CD8-positive, alpha-beta memory T cell (primary cell): ENCODE measurements at regions not wholly inside any gene's neighbourhood (a gene's known extent, or its start where the extent isn't known, plus 50 kb on each side); places are given as distances from the start of the nearest gene placed in this dataset.
"Not testable (repeated sequence)": the region's sequence is repeated elsewhere in the genome, so short reads cannot be mapped to it uniquely, and the experiment has no call there.

ENCODE experiments used
- CTCF ChIA-PET: fragments of 350-600 bp; sonication (Branson Sonifier 250); formaldehyde crosslinking; loops from one replicate; lab custom pipeline; 2021; ENCODE audit warnings: antibody characterized with exemption; lab: Charles Lee
- POLR2A ChIA-PET: fragments of 350-600 bp; sonication (Branson Sonifier 250); formaldehyde crosslinking; loops from one replicate; lab custom pipeline; 2021; ENCODE audit warnings: antibody characterized with exemption; lab: Charles Lee
- DNase-seq, 5 donors: peaks; one replicate each; pipeline versions ENCODE4 v3.0.0 to v3.0.0-alpha.2; 2020 to 2022; ENCODE audit warnings: mixed read lengths in 1 of 5
- H3K27ac ChIP-seq: one replicate; pipeline ENCODE4 v1.7.0; 2013; ENCODE audit warnings: low read depth, mild to moderate bottlenecking, low read length, moderate library complexity
- H3K27me3 ChIP-seq: 2 replicates; pipeline ENCODE4 v1.7.0; 2013; ENCODE audit warnings: low read length, mild to moderate bottlenecking; ENCODE audit not compliant: insufficient read depth, poor library complexity, severe bottlenecking
- H3K36me3 ChIP-seq: 2 replicates; pipeline ENCODE4 v1.7.0; 2013; ENCODE audit warnings: mild to moderate bottlenecking, low read length, moderate library complexity; ENCODE audit not compliant: insufficient read depth
- H3K4me1 ChIP-seq: 2 replicates; pipeline ENCODE4 v1.7.0; 2013; ENCODE audit warnings: mild to moderate bottlenecking, low read length, moderate library complexity; ENCODE audit not compliant: insufficient read depth
- H3K4me3 ChIP-seq: 2 replicates; pipeline ENCODE4 v1.7.0; 2013; ENCODE audit warnings: mild to moderate bottlenecking, low read length
- H3K9me3 ChIP-seq: 2 replicates; pipeline ENCODE4 v1.7.0; 2013; ENCODE audit warnings: mild to moderate bottlenecking, low read length
- H3K27ac Mint-ChIP-seq, 8 donors: one replicate each; pipeline ENCODE4 v1.8.0; 2020 to 2021; ENCODE audit warnings: mixed read lengths in 8 of 8, mild to moderate bottlenecking in 6 of 8, inconsistent platforms in 3 of 8, moderate library complexity in 3 of 8
- H3K27me3 Mint-ChIP-seq, 2 donors: one replicate each; pipeline ENCODE4 v1.8.0; 2020 to 2021; ENCODE audit warnings: mixed read lengths in 2 of 2, mild to moderate bottlenecking in 1 of 2, moderate library complexity in 1 of 2
- H3K36me3 Mint-ChIP-seq, 3 donors: one replicate each; pipeline ENCODE4 v1.8.0; 2020 to 2021; ENCODE audit warnings: mixed read lengths in 3 of 3, inconsistent platforms in 1 of 3, mild to moderate bottlenecking in 1 of 3
- H3K4me1 Mint-ChIP-seq, 3 donors: one replicate each; pipeline ENCODE4 v1.8.0; 2020 to 2021; ENCODE audit warnings: mixed read lengths in 3 of 3, inconsistent platforms in 1 of 3, mild to moderate bottlenecking in 1 of 3
- H3K4me3 Mint-ChIP-seq, 7 donors: one replicate each; pipeline ENCODE4 v1.8.0; 2020 to 2021; ENCODE audit warnings: mixed read lengths in 7 of 7, mild to moderate bottlenecking in 6 of 7, moderate library complexity in 4 of 7, inconsistent platforms in 2 of 7
- H3K9me3 Mint-ChIP-seq, 5 donors: one replicate each; pipeline ENCODE4 v1.8.0; 2020 to 2022; ENCODE audit warnings: mixed read lengths in 5 of 5, mild to moderate bottlenecking in 3 of 5, moderate library complexity in 2 of 5, inconsistent platforms in 1 of 5

DNA sequence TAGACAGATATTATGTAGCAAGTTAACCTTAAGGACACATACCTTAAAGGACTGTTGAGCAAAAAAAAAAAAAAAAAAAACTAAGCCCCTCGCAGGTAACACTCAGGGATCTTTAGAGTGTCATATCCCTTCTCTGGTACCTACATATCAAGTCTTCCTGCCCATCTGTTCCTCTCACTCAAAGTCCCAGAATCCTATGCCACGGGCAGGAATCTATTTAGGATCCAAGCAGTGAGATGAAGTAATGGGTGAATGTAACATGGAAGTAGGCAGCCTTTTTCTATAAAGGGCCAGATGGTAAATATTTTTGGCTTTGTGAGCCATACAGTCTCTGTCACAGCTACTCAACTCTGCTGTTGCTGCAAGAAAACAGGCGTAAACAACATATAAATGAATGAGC, 496.7 kb downstream of the STK39 start:
- no peak overlapping the region for H3K4me3 Mint-ChIP-seq
- H3K27me3 Mint-ChIP-seq, result peaks cover 2 to 5% of the 10 kb centered on the region in 2 donors

DNA sequence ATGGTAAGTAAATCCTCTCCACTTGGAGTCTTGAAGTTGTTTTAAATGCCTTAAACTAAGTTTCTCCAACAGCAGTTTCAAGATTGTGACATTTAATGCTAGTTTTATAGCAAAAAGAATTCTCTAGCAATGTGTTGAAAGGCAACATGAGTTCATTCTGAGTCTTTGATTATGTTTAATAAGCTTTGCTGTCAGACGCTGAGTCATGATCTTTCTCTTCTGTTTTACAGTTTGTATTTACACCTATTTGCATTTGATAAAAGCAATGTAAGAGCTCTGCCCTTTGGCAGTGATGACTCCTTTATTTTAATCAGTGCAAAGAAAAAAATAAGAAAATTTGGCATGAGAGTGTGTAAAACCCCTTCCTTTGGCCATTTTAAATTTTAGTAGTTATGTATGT, 497.7 kb downstream of the STK39 start:
- Histone ChIP-seq H3K36me3 (no peaks in the 10 kb centered on the region), H3K4me3 (no peak overlapping the region), H3K9me3 (no peaks in the 10 kb centered on the region), H3K4me1 (no peaks in the 10 kb centered on the region), H3K27ac (no peak overlapping the region), H3K27me3 (no peaks in the 10 kb centered on the region)
- Mint-ChIP-seq H3K9me3 (peaks cover 0 to 2% (median 0%) of the 10 kb centered on the region in 5 donors), H3K4me3 (no peak overlapping the region), H3K36me3 (peaks cover 0 to 1% (median 0%) of the 10 kb centered on the region in 3 donors), H3K27ac (no peak overlapping the region), H3K27me3 (peaks cover 2 to 10% of the 10 kb centered on the region in 2 donors), H3K4me1 (no peaks in the 10 kb centered on the region)
- DNase-seq, result no peak
- ChIA-PET POLR2A (no interaction called here), CTCF (no interaction called here)

More for the DNA sequence above, 496.7 kb downstream of the STK39 start:
- no peaks in the 10 kb centered on the region for H3K4me1 ChIP-seq
- H3K36me3 ChIP-seq, result no peaks in the 10 kb centered on the region
- POLR2A ChIA-PET, result no interaction called here
- Mint-ChIP-seq H3K9me3 (peaks cover 0 to 2% (median 0%) of the 10 kb centered on the region in 5 donors), H3K36me3 (no peaks in the 10 kb centered on the region), H3K27ac (no peak overlapping the region), H3K4me1 (no peaks in the 10 kb centered on the region)
- CTCF ChIA-PET, result no interaction called here
- no peak overlapping the region for H3K27ac ChIP-seq
- DNase-seq, result no peak
- H3K9me3 ChIP-seq, result no peaks in the 10 kb centered on the region
- no peaks in the 10 kb centered on the region for H3K27me3 ChIP-seq
- H3K4me3 ChIP-seq, result no peak overlapping the region

DNA sequence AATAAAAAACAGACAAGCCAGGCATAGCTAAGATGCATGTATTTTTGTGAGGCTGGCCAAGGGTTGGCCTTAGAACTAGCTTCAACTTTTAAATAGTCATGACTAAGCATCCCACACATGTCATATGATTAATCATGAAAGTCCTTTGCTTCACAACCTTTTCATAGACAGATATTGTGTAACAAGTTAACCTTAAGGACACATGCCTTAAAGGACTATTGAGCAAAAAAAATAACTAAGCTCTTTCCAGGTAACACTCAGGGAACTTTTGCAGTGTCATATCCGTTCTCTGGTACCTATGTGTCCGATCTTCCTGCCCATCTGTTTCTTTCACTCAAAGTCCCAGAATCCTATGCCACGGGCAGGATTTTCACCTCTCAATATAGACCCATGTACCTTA, 498.4 kb downstream of the STK39 start:
- Mint-ChIP-seq H3K36me3 (peaks cover 0 to 1% (median 0%) of the 10 kb centered on the region in 3 donors), H3K9me3 (peaks cover 0 to 2% (median 0%) of the 10 kb centered on the region in 5 donors), H3K4me3 (no peak overlapping the region), H3K27me3 (peaks cover 2 to 10% of the 10 kb centered on the region in 2 donors), H3K4me1 (no peaks in the 10 kb centered on the region), H3K27ac (no peak overlapping the region)
- Histone ChIP-seq H3K27ac (no peak overlapping the region), H3K9me3 (no peaks in the 10 kb centered on the region), H3K27me3 (no peaks in the 10 kb centered on the region), H3K36me3 (no peaks in the 10 kb centered on the region), H3K4me1 (no peaks in the 10 kb centered on the region), H3K4me3 (no peak overlapping the region)
- POLR2A ChIA-PET, result no interaction called here
- no peak for DNase-seq
- CTCF ChIA-PET, result no interaction called here

DNA sequence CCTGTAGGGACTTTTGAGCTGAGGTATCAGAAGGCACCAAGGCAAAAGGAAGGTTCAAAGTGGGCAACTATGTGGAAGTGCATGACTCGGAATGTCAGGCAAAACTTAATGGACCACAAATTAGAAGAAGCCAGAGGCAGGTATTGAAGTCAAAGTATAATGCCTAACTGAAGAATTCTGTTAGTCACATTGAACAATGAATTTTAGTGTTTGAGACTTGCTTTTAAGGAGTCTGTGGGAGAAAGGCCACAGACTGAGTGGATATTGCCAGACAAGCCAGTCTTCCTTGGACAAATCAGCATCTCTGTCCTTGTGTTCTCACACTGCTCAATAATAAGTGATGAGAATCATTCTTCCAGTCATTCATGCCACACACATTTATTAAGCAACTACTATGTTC, 498.9 kb downstream of the STK39 start:
- Mint-ChIP-seq H3K4me3 (no peak overlapping the region), H3K9me3 (peaks cover 0 to 2% (median 0%) of the 10 kb centered on the region in 5 donors), H3K36me3 (peaks cover 0 to 1% (median 0%) of the 10 kb centered on the region in 3 donors), H3K4me1 (no peaks in the 10 kb centered on the region), H3K27ac (no peak overlapping the region), H3K27me3 (peaks cover 2 to 10% of the 10 kb centered on the region in 2 donors)
- no peak for DNase-seq
- Histone ChIP-seq H3K4me1 (no peaks in the 10 kb centered on the region), H3K36me3 (no peaks in the 10 kb centered on the region), H3K27me3 (no peaks in the 10 kb centered on the region), H3K9me3 (no peaks in the 10 kb centered on the region), H3K4me3 (no peak overlapping the region), H3K27ac (no peak overlapping the region)
- ChIA-PET POLR2A (no interaction called here), CTCF (no interaction called here)

DNA sequence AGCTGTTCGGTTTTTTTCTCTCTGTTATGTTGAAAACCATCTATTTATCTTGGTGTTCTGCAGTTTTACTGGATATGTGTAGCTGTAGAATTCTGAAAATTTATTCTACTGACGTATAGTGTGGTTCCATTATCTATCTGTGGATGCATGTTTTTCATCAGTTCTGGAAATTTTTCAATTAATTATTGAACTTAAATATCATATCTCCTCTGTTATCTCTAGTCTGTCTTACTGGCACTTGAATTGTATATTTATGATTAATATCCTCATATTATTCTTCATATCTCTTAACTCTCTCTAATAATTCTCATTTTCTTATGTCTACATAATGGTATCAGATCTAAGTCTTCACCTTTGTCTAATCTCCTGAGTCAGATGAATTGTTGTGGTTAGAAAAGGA, 501.7 kb downstream of the STK39 start:
- Mint-ChIP-seq H3K4me1 (no peaks in the 10 kb centered on the region), H3K4me3 (no peak overlapping the region), H3K27ac (no peak overlapping the region), H3K27me3 (peaks cover 2 to 5% of the 10 kb centered on the region in 2 donors), H3K36me3 (peaks cover 0 to 1% (median 0%) of the 10 kb centered on the region in 3 donors), H3K9me3 (peaks cover 0 to 4% (median 0%) of the 10 kb centered on the region in 5 donors)
- Histone ChIP-seq H3K4me1 (no peaks in the 10 kb centered on the region), H3K27ac (no peak overlapping the region), H3K27me3 (no peaks in the 10 kb centered on the region), H3K36me3 (no peaks in the 10 kb centered on the region), H3K4me3 (no peak overlapping the region), H3K9me3 (no peaks in the 10 kb centered on the region)
- no peak for DNase-seq
- ChIA-PET CTCF (no interaction called here), POLR2A (no interaction called here)

DNA sequence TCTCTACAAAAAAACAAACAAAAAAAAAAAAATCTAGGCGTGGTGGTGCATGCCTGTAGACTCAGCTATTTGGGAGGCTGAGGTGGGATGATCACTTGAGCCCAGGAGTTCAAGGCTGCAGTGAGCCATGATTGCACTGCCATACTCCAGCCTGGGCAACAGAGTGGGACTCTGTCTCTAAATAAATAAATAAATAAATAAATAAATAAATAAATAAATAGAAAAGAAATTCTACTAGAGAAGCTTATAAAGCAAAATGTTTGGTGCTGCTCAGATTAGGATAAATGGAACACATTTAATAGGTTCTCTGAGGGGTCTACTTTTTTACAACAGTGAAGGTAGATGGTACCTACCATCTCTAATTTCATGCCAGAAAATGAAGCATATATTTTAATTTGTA, 507.5 kb downstream of the STK39 start:
- H3K27ac ChIP-seq, H3K4me1 ChIP-seq, H3K27me3 ChIP-seq, DNase-seq, H3K4me3 Mint-ChIP-seq, H3K4me3 ChIP-seq, H3K9me3 Mint-ChIP-seq, POLR2A ChIA-PET, CTCF ChIA-PET, H3K27me3 Mint-ChIP-seq, H3K36me3 Mint-ChIP-seq, H3K9me3 ChIP-seq, H3K36me3 ChIP-seq, H3K4me1 Mint-ChIP-seq, H3K27ac Mint-ChIP-seq: not testable (repeated sequence)

DNA sequence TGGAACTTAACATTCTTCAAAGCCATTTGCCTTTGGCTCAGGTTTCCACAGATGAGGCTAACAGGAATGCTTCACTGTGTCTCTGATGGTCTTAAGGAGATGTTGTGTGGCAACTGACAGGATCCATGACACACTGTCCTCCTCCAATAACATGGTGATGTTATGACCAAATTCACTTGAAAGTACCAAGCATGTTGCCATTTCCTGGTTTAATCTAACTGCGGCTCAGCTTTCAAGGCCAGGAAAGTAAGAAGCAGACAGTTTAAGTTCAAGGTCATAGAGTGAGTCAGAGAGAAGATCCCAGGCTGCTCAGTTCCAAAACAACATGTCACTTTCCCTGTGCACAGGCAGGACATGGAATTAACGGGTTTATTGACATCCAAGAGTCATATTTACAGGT, 513.6 kb downstream of the STK39 start:
- ChIA-PET POLR2A (no interaction called here), CTCF (no interaction called here)
- Histone ChIP-seq H3K4me1 (no peaks in the 10 kb centered on the region), H3K9me3 (no peaks in the 10 kb centered on the region), H3K36me3 (no peaks in the 10 kb centered on the region), H3K4me3 (no peak overlapping the region), H3K27me3 (no peaks in the 10 kb centered on the region), H3K27ac (no peak overlapping the region)
- Mint-ChIP-seq H3K4me1 (no peaks in the 10 kb centered on the region), H3K9me3 (peaks cover 0 to 2% (median 0%) of the 10 kb centered on the region in 5 donors), H3K4me3 (no peak overlapping the region), H3K36me3 (no peaks in the 10 kb centered on the region), H3K27ac (no peak overlapping the region), H3K27me3 (peaks cover 0 to 7% of the 10 kb centered on the region in 2 donors)
- no peak for DNase-seq

DNA sequence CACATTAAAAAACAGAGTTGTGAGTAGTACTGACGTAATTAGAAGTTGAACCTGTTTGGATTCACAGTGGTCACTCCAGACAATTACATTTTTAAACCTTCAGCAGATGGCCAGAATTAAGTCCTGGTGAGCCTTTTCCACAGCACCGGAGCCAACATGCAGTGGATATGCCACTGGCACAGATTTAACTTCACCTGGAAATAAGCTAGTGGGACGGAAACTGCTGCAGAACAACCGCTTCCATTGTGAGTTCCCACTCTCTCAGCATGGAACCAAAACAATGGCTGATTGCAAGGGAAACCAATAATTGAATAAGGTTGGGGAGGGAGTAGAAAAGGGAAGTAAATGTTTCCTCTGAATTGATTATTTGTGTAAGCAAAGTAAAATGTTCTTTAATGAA, 515.1 kb downstream of the STK39 start:
- Histone ChIP-seq H3K27me3 (no peaks in the 10 kb centered on the region), H3K9me3 (no peaks in the 10 kb centered on the region), H3K4me3 (no peak overlapping the region), H3K4me1 (no peaks in the 10 kb centered on the region), H3K27ac (no peak overlapping the region), H3K36me3 (no peaks in the 10 kb centered on the region)
- Mint-ChIP-seq H3K27me3 (peaks cover 0 to 7% of the 10 kb centered on the region in 2 donors), H3K9me3 (peaks cover 0 to 4% (median 0%) of the 10 kb centered on the region in 5 donors), H3K4me3 (no peak overlapping the region), H3K27ac (no peak overlapping the region), H3K36me3 (no peaks in the 10 kb centered on the region), H3K4me1 (no peaks in the 10 kb centered on the region)
- POLR2A ChIA-PET, result no interaction called here
- CTCF ChIA-PET, result no interaction called here
- DNase-seq, result no peak

DNA sequence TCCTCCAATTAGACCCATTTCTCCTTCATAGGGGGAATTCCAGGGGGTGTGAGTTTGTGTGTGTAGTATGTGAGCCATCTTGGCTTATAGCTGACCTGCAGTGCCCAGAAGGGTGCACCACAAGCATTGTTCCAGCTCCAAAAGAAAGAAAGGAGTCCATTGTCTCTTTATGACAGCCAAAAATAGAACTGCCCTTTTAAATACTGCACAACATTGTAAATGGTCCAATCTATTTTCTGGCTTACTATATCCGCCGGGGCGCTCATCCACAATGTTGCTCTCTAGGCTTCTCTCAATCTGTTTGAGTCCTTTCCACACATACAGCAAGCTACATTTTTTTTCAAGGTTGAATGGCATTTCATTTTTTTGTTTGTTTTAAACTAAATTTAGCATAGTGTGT, 517.5 kb downstream of the STK39 start:
- Histone ChIP-seq H3K36me3 (no peaks in the 10 kb centered on the region), H3K9me3 (no peaks in the 10 kb centered on the region), H3K27me3 (no peaks in the 10 kb centered on the region), H3K4me1 (no peaks in the 10 kb centered on the region), H3K27ac (no peak overlapping the region), H3K4me3 (no peak overlapping the region)
- DNase-seq, result no peak
- Mint-ChIP-seq H3K36me3 (no peaks in the 10 kb centered on the region), H3K4me1 (no peaks in the 10 kb centered on the region), H3K4me3 (no peak overlapping the region), H3K9me3 (peaks cover 0 to 4% (median 0%) of the 10 kb centered on the region in 5 donors), H3K27ac (no peak overlapping the region), H3K27me3 (peaks cover 2 to 7% of the 10 kb centered on the region in 2 donors)
- ChIA-PET POLR2A (no interaction called here), CTCF (no interaction called here)
